Transverse colon (tissue), 4 donors: ENCODE measurements at regions not wholly inside any gene's neighbourhood (a gene's known extent, or its start where the extent isn't known, plus 50 kb on each side); places are given as distances from the start of the nearest gene placed in this dataset.

Source experiments
- DNase-seq: peaks from one replicate; pipeline ENCODE4 v3.0.0-alpha.2; 2019
- H3K27ac ChIP-seq, 4 donors: fragments of 200-600 bp; sonication (generic); 2 replicates each; pipeline ENCODE4 v1.5.1; 2016 to 2018; ENCODE audit warnings: inconsistent platforms in 4 of 4
- H3K27me3 ChIP-seq: fragments of 200-600 bp; sonication (generic); 2 replicates; pipeline ENCODE4 v1.5.1; 2017; ENCODE audit warnings: inconsistent platforms
- H3K36me3 ChIP-seq, 4 donors: fragments of 200-600 bp; sonication (generic); 2 replicates each; pipeline ENCODE4 v1.5.1; 2017 to 2019; ENCODE audit warnings: inconsistent platforms in 4 of 4
- H3K4me1 ChIP-seq, 4 donors: fragments of 200-600 bp; sonication (generic); 2 replicates each; pipeline ENCODE4 v1.5.1; 2017 to 2020; ENCODE audit warnings: inconsistent platforms in 4 of 4
- H3K4me3 ChIP-seq, 4 donors: fragments of 200-600 bp; sonication (generic); 1 replicate in 1 of 4; 2 replicates in 3 of 4; pipeline versions ENCODE4 v1.5.1 to v1.6.1; 2017 to 2019; ENCODE audit warnings: inconsistent platforms in 4 of 4
- H3K9me3 ChIP-seq, 2 donors: fragments of 200-600 bp; sonication (generic); 2 replicates each; pipeline ENCODE4 v1.5.1; 2017 to 2019; ENCODE audit warnings: inconsistent platforms in 2 of 2
- CTCF ChIP-seq, 5 experiments: fragments of 200-600 bp in 3 of 5; fragments of 450-650 bp in 2 of 5; sonication (generic) in 3 of 5; IDR thresholded peaks; 1 replicate in 2 of 5; 2 replicates in 3 of 5; pipeline ENCODE4 v1.5.1; 2016 to 2017; ENCODE audit warnings: antibody characterized with exemption in 5 of 5, inconsistent platforms in 3 of 5, mild to moderate bottlenecking in 2 of 5, moderate library complexity in 1 of 5
- EP300 ChIP-seq: sonication (generic); formaldehyde crosslinking; IDR thresholded peaks from one replicate; pipeline ENCODE4 v1.6.1; 2017; ENCODE audit warnings: antibody characterized with exemption, low read depth
- POLR2A ChIP-seq: fragments of 450-650 bp; IDR thresholded peaks from one replicate; pipeline ENCODE4 v1.6.1; 2016; ENCODE audit warnings: antibody characterized with exemption, mild to moderate bottlenecking, moderate library complexity
- POLR2AphosphoS5 ChIP-seq, 3 donors: sonication (generic); formaldehyde crosslinking; IDR thresholded peaks; one replicate each; pipeline ENCODE4 v1.6.1; 2016; ENCODE audit warnings: antibody characterized with exemption in 3 of 3
- WGBS, 2 donors: methylation state at CpG; one replicate each; pipeline ENCODE4 v1.1.5; 2018; ENCODE audit warnings: low coverage in 1 of 2; 5-methylcytosine and 5-hydroxymethylcytosine counted together
- in situ Hi-C, 4 donors: fragments of 200-750 bp; cut with MboI; loops; one replicate each; pipeline versions ENCODE4 v1.15.0 to v1.15.1; 2017; ENCODE audit warnings: low sequenced_read_pairs in 3 of 4, low pct_ligation_motif_present in 1 of 4, low pct_unique_long_range_greater_than_20kb in 1 of 4
- intact Hi-C: fragments of 100-400 bp; cut with DNase I; formaldehyde crosslinking; loops from one replicate; pipeline ENCODE4 v1.15.1; 2023; ENCODE audit warnings: low total_unique reads

GRCh38 chrX:13933352-13933751, 96.3 kb downstream of the GEMIN8 start:
- TF ChIP-seq POLR2AphosphoS5 (IDR thresholded peaks at IDR 0.05) (no peak), POLR2A (no peak), CTCF (IDR thresholded peaks at IDR 0.05) (no peak)
- Histone ChIP-seq H3K4me3 (no peak overlapping the region), H3K27ac (no peak overlapping the region), H3K9me3 (no peaks in the 10 kb centered on the region), H3K27me3 (peaks cover 3% of the 10 kb centered on the region), H3K4me1 (peaks cover 0 to 12% (median 0%) of the 10 kb centered on the region in 4 donors), H3K36me3 (no peaks in the 10 kb centered on the region)
- DNase-seq = no peak
- in situ Hi-C loops (no loop called here), intact Hi-C loops (no loop called here)
- WGBS, 2 donors = 65% methylated on average over 3 of the region's 3 CpGs; no CpG with 5 or more reads in 1 of the 2 donors

GRCh38 chrX:13932416-13932815, 97.3 kb downstream of the GEMIN8 start:
- H3K27ac ChIP-seq = no peak overlapping the region
- no peaks in the 10 kb centered on the region for H3K27me3 ChIP-seq
- no peak for TF ChIP-seq CTCF (IDR thresholded peaks at IDR 0.05)
- TF ChIP-seq POLR2A = no peak
- no peak for TF ChIP-seq POLR2AphosphoS5 (IDR thresholded peaks at IDR 0.05)
- TF ChIP-seq EP300 = no peak
- H3K36me3 ChIP-seq = no peaks in the 10 kb centered on the region
- H3K4me1 ChIP-seq = peaks cover 0 to 2% (median 0%) of the 10 kb centered on the region in 4 donors
- no peak for DNase-seq
- H3K4me3 ChIP-seq = no peak overlapping the region
- H3K9me3 ChIP-seq = no peaks in the 10 kb centered on the region
- intact Hi-C loops = no loop called here
- in situ Hi-C loops = no loop called here

- Histone ChIP-seq H3K4me1 (no peaks in the 10 kb centered on the region), H3K36me3 (no peaks in the 10 kb centered on the region), H3K9me3 (no peaks in the 10 kb centered on the region), H3K27ac (no peak overlapping the region), H3K27me3 (no peaks in the 10 kb centered on the region), H3K4me3 (no peak overlapping the region)
- DNase-seq = no peak
- in situ Hi-C loops (no loop called here), intact Hi-C loops (no loop called here)
- WGBS, 2 donors = 71% methylated on average over 2 of the region's 2 CpGs; no CpG with 5 or more reads in 1 of the 2 donors
- no peak for TF ChIP-seq CTCF (IDR thresholded peaks at IDR 0.05)
- no peak for TF ChIP-seq POLR2AphosphoS5 (IDR thresholded peaks at IDR 0.05)
- no peak for TF ChIP-seq EP300
- no peak for TF ChIP-seq POLR2A
Measured at GRCh38 chrX:13927175-13927574, 102.5 kb downstream of the GEMIN8 start.

GRCh38 chrX:13923845-13924244, 105.8 kb downstream of the GEMIN8 start:
- H3K9me3 ChIP-seq = no peaks in the 10 kb centered on the region
- in situ Hi-C loops (no loop called here), intact Hi-C loops (no loop called here)
- no peak for DNase-seq
- H3K27ac ChIP-seq = no peak overlapping the region
- 64 to 100% methylated on average over 1 to 5 of the region's 5 CpGs for WGBS, 2 donors
- no peaks in the 10 kb centered on the region for H3K4me1 ChIP-seq
- H3K36me3 ChIP-seq = no peaks in the 10 kb centered on the region
- H3K27me3 ChIP-seq = no peaks in the 10 kb centered on the region
- no peak overlapping the region for H3K4me3 ChIP-seq
- no peak for TF ChIP-seq POLR2A
- TF ChIP-seq CTCF (IDR thresholded peaks at IDR 0.05) = no peak
- TF ChIP-seq EP300 = no peak
- TF ChIP-seq POLR2AphosphoS5 (IDR thresholded peaks at IDR 0.05) = no peak
